Endothelial cell of umbilical vein (primary cell): ENCODE measurements at regions not wholly inside any gene's neighbourhood (a gene's known extent, or its start where the extent isn't known, plus 50 kb on each side); places are given as distances from the start of the nearest gene placed in this dataset.

ENCODE experiments used
- BruUV-seq: library from RNA; stranded (reverse); fragments of 400-500 nt; replicated peaks from 2 replicates; lab custom pipeline; 2021; lab: Mats Ljungman, UMichigan
- CTCF ChIA-PET: fragments of 300-600, 350-600 bp; sonication (Branson Sonifier 250); formaldehyde crosslinking; loops from one replicate; lab custom pipeline; 2021; ENCODE audit warnings: antibody characterized with exemption, inconsistent platforms; lab: Charles Lee
- POLR2A ChIA-PET: fragments of 300-600, 350-600 bp; sonication (Branson Sonifier 250); formaldehyde crosslinking; loops from one replicate; lab custom pipeline; 2021; ENCODE audit warnings: antibody characterized with exemption, inconsistent platforms; lab: Charles Lee
- DNase-seq: peaks from one replicate; pipeline ENCODE4 v3.0.0-alpha.2; 2011; ENCODE audit warnings: low read depth, low spot score
- FAIRE-seq: peaks from 2 replicates; lab custom pipeline; 2011; peaks lifted over from hg19 to GRCh38; lab: Jason Lieb, UNC
- H2AFZ ChIP-seq: 2 replicates; pipeline ENCODE4 v1.6.0; 2012; ENCODE audit warnings: low read depth, low read length, control low read depth, inconsistent platforms
- H3K27ac ChIP-seq: 2 replicates; pipeline ENCODE4 v1.5.1; 2011; ENCODE audit warnings: low read depth, mild to moderate bottlenecking, control low read depth, low read length, moderate library complexity; ENCODE audit not compliant: insufficient read depth
- H3K27me3 ChIP-seq, 2 experiments: 2 replicates each; pipeline versions ENCODE4 v1.6.0 to v1.6.1; 2011; ENCODE audit warnings: low read length in 2 of 2, mixed read lengths in 1 of 2; ENCODE audit not compliant: control insufficient read depth in 2 of 2, insufficient read depth in 2 of 2
- H3K36me3 ChIP-seq, 2 experiments: 2 replicates in 1 of 2; 3 replicates in 1 of 2; pipeline ENCODE4 v1.5.1; 2011; ENCODE audit warnings: low read length in 2 of 2, mild to moderate bottlenecking in 1 of 2, moderate library complexity in 1 of 2; ENCODE audit not compliant: control insufficient read depth in 2 of 2, insufficient read depth in 2 of 2; ENCODE audit errors: extremely low read depth in 1 of 2
- H3K4me1 ChIP-seq: 3 replicates; pipeline ENCODE4 v1.5.1; 2011; ENCODE audit warnings: mild to moderate bottlenecking, low read length; ENCODE audit not compliant: control insufficient read depth, insufficient read depth; ENCODE audit errors: extremely low read depth
- H3K4me2 ChIP-seq: 2 replicates; pipeline ENCODE4 v1.6.1; 2011; ENCODE audit warnings: low read length, control low read depth, mixed read lengths; ENCODE audit not compliant: insufficient read depth
- H3K4me3 ChIP-seq, 3 experiments: fragments of 200-600 bp in 1 of 3; sonication (generic), shearing (Covaris generic) in 1 of 3; replicated peaks in 1 of 3; 2 replicates each; pipeline ENCODE4 v1.5.1; 2011 to 2016; ENCODE audit warnings: control low read depth in 3 of 3, low read length in 3 of 3, mild to moderate bottlenecking in 2 of 3, inconsistent platforms in 1 of 3, low read depth in 1 of 3, moderate library complexity in 1 of 3; ENCODE audit not compliant: insufficient read depth in 1 of 3
- H3K79me2 ChIP-seq: 2 replicates; pipeline ENCODE4 v1.6.0; 2012; ENCODE audit warnings: low read length, inconsistent platforms; ENCODE audit not compliant: control insufficient read depth, insufficient read depth
- H3K9ac ChIP-seq: replicated peaks from 2 replicates; pipeline ENCODE3; 2011; ENCODE audit warnings: low read length, control low read depth; ENCODE audit not compliant: insufficient read depth; ENCODE audit errors: extremely low read depth
- H3K9me1 ChIP-seq: replicated peaks from 3 replicates; pipeline ENCODE4 v1.6.0; 2011; ENCODE audit warnings: mild to moderate bottlenecking, low read length; ENCODE audit not compliant: control insufficient read depth, insufficient read depth; ENCODE audit errors: extremely low read depth
- H3K9me3 ChIP-seq: replicated peaks from 2 replicates; pipeline ENCODE4 v1.5.1; 2012; ENCODE audit warnings: low read length, inconsistent platforms; ENCODE audit not compliant: control insufficient read depth, insufficient read depth
- H4K20me1 ChIP-seq: replicated peaks from 2 replicates; pipeline ENCODE3; 2011; ENCODE audit warnings: mild to moderate bottlenecking, low read length; ENCODE audit not compliant: control insufficient read depth, insufficient read depth; ENCODE audit errors: extremely low read depth
- EZH2 ChIP-seq: IDR thresholded peaks from 2 replicates; pipeline ENCODE4 v1.6.1; 2012; ENCODE audit warnings: borderline replicate concordance, low read depth, mild to moderate bottlenecking, moderate library complexity, low read length, inconsistent platforms; ENCODE audit not compliant: severe bottlenecking
- FOS ChIP-seq: IDR thresholded peaks from 2 replicates; pipeline ENCODE4 v1.6.1; 2011; ENCODE audit warnings: mild to moderate bottlenecking, low read length, moderate library complexity, borderline replicate concordance; ENCODE audit not compliant: insufficient read depth
- JUN ChIP-seq: IDR thresholded peaks from 2 replicates; pipeline ENCODE4 v1.6.1; 2011; ENCODE audit warnings: borderline replicate concordance, low read depth; ENCODE audit not compliant: insufficient read length, insufficient read depth
- POLR2AphosphoS5 ChIP-seq: IDR thresholded peaks from 2 replicates; pipeline ENCODE4 v1.6.1; 2012; ENCODE audit warnings: low read depth, mild to moderate bottlenecking, control low read depth, low read length, moderate library complexity; ENCODE audit not compliant: insufficient read depth
- dilution Hi-C: fragments of 300-500 bp; cut with MboI; formaldehyde crosslinking; loops from one replicate; pipeline ENCODE4 v1.15.0; 2019; ENCODE audit warnings: low sequenced_read_pairs; ENCODE audit not compliant: extremely low pct_ligation_motif_present
- intact Hi-C: fragments of 100-400 bp; cut with micrococcal nuclease; formaldehyde crosslinking; loops from one replicate; pipeline ENCODE4 v1.10.0; 2022
- TF ChIP-seq, protein P1 (sequence below), 2 donors: IDR thresholded peaks; 1 replicate in 1 of 2; 2 replicates in 1 of 2; pipeline ENCODE4 v1.5.1; 2011; ENCODE audit warnings: low read length in 2 of 2, mild to moderate bottlenecking in 2 of 2, moderate library complexity in 2 of 2, control low read depth in 1 of 2, inconsistent platforms in 1 of 2, low read depth in 1 of 2; ENCODE audit not compliant: insufficient read depth in 1 of 2; ENCODE audit errors: extremely low read depth in 1 of 2

GRCh38 chr5:143887903-143888665 is 76.1 kb downstream of the HMHB1 start:
- no peaks in the 10 kb centered on the region for H3K27me3 ChIP-seq
- CTCF ChIA-PET = interaction anchor here (1.6 to 2.0 kb wide), 2 partner anchors 9 kb away, joined by 4 to 6 read pairs; no protein-coding TSS in a partner anchor
- peak; percentile 29 for DNase-seq
- no peaks in the 10 kb centered on the region for H3K4me1 ChIP-seq
- H4K20me1 ChIP-seq = no peaks in the 10 kb centered on the region
- no peaks in the 10 kb centered on the region for H3K36me3 ChIP-seq
- BruUV-seq = no TSS peak
- no peaks in the 10 kb centered on the region for H3K9me3 ChIP-seq
- no peak overlapping the region for H2AFZ ChIP-seq
- H3K9me1 ChIP-seq = no peaks in the 10 kb centered on the region
- dilution Hi-C loops = no loop called here
- TF ChIP-seq FOS = peak; percentile 20
- no peak for TF ChIP-seq JUN
- FAIRE-seq = no peak
- POLR2A ChIA-PET = no interaction called here
- no peak overlapping the region for H3K4me2 ChIP-seq
- no peak overlapping the region for H3K4me3 ChIP-seq
- H3K9ac ChIP-seq = no peak overlapping the region
- no peak overlapping the region for H3K27ac ChIP-seq
- intact Hi-C loops = no loop called here
- H3K79me2 ChIP-seq = no peaks in the 10 kb centered on the region

DNA sequence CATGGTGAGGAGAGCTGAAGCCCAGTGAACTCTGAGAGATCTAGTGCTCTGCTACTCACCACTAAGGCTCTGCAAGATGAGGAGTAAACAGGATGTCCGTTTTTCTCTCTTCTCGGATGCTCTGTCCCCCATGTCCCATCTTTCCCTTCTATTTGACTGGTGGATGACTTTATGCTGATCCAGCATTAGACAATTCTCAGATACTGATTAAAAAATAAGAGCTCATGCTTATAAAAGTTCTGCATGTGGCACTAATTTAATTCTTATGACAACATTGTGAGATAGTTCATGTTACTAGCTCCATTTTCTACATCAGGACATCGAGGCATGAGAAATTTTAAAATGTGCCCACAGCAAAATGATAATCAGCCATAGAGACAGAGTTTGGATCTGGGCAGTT is 77.0 kb downstream of the HMHB1 start:
- CTCF ChIA-PET = interaction anchor here (1.6 to 2.0 kb wide), 2 partner anchors 8 to 10 kb away, joined by 4 to 6 read pairs; no protein-coding TSS in a partner anchor
- no peaks in the 10 kb centered on the region for H3K4me1 ChIP-seq
- no peak overlapping the region for H2AFZ ChIP-seq
- intact Hi-C loops = no loop called here
- H3K4me2 ChIP-seq = no peak overlapping the region
- no peaks in the 10 kb centered on the region for H3K27me3 ChIP-seq
- no peaks in the 10 kb centered on the region for H3K79me2 ChIP-seq
- POLR2A ChIA-PET = no interaction called here
- DNase-seq = no peak
- TF ChIP-seq POLR2AphosphoS5 (no peak), EZH2 (no peak), JUN (no peak)
- TF ChIP-seq, protein P1, sequence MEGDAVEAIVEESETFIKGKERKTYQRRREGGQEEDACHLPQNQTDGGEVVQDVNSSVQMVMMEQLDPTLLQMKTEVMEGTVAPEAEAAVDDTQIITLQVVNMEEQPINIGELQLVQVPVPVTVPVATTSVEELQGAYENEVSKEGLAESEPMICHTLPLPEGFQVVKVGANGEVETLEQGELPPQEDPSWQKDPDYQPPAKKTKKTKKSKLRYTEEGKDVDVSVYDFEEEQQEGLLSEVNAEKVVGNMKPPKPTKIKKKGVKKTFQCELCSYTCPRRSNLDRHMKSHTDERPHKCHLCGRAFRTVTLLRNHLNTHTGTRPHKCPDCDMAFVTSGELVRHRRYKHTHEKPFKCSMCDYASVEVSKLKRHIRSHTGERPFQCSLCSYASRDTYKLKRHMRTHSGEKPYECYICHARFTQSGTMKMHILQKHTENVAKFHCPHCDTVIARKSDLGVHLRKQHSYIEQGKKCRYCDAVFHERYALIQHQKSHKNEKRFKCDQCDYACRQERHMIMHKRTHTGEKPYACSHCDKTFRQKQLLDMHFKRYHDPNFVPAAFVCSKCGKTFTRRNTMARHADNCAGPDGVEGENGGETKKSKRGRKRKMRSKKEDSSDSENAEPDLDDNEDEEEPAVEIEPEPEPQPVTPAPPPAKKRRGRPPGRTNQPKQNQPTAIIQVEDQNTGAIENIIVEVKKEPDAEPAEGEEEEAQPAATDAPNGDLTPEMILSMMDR (IDR thresholded peaks at IDR 0.05; ENCODE audit: extremely low read depth in 1 of 2, insufficient read depth in 1 of 2, low read depth in 1 of 2, low read length in 2 of 2) = no peak
- no peaks in the 10 kb centered on the region for H3K9me1 ChIP-seq
- H3K9me3 ChIP-seq = no peaks in the 10 kb centered on the region
- no peaks in the 10 kb centered on the region for H4K20me1 ChIP-seq
- no peak for FAIRE-seq
- dilution Hi-C loops = no loop called here
- no peak overlapping the region for H3K27ac ChIP-seq
- no peak overlapping the region for H3K9ac ChIP-seq
- no peaks in the 10 kb centered on the region for H3K36me3 ChIP-seq
- no TSS peak for BruUV-seq
- no peak overlapping the region for H3K4me3 ChIP-seq
